Glomerular visceral epithelial cell (primary cell): ENCODE measurements at regions not wholly inside any gene's neighbourhood (a gene's known extent, or its start where the extent isn't known, plus 50 kb on each side); places are given as distances from the start of the nearest gene placed in this dataset.
A peak's percentile ranks its signal among the peaks of the same experiment; 100 is the strongest.
"Not testable (repeated sequence)": the region's sequence is repeated elsewhere in the genome, so short reads cannot be mapped to it uniquely, and the experiment has no call there.

ENCODE experiments used
- DNase-seq: peaks from one replicate; pipeline ENCODE4 v3.0.0-alpha.2; 2016; ENCODE audit errors: extremely low spot score

DNA sequence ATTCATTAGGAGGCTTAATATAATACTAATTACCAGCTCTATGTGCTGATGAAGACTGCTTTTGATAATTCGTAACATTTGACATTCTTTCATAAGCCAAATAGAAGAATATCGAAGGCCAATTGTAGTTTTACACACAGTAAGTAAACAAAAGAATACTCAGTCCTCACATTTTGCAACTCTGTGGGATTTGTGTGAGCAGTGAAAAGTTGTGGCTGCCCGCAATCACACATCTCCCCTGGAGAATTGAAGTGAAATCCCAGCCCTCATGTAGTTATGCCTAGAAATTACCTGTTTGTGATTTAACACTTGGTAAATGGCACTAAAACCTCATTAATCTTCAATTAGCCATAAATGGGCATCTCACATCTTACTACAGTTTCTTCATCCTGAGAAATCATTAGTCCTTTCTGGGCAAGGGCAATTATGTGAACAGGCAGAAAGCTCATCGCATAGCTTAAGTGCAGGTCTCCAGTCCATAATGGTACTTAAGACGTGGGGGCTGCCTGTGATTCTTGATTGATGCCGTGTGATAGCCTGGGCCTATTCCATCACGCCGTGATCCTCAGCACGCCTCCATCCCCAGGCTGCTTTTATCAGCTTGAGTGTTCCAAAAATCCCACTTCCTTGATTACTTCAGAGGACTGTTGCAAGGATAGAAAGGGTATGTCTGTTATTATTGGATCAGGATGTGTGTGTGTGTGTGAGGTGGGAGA is 97.9 kb upstream of the METTL14 start:
- DNase-seq: no peak

DNA sequence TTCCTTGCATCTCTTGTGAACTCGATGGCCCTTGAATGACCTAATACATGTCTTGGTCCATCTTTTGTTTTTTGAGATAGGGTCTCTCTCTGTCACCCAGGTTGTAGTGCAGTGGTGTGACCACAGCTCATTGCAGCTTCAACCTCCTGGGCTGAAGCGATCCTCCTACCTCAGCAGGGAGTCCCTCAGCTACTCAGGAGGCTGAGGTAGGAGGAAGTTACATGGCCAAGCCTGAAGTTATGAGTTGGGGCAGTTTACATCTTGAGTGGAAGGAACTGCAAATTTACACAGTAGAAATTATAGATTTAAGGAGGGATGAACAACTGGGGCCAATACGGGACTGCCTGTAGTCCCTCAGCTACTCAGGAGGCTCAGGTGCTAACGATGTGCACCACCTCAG is 97.2 kb upstream of the METTL14 start:
- no peak for DNase-seq

DNA sequence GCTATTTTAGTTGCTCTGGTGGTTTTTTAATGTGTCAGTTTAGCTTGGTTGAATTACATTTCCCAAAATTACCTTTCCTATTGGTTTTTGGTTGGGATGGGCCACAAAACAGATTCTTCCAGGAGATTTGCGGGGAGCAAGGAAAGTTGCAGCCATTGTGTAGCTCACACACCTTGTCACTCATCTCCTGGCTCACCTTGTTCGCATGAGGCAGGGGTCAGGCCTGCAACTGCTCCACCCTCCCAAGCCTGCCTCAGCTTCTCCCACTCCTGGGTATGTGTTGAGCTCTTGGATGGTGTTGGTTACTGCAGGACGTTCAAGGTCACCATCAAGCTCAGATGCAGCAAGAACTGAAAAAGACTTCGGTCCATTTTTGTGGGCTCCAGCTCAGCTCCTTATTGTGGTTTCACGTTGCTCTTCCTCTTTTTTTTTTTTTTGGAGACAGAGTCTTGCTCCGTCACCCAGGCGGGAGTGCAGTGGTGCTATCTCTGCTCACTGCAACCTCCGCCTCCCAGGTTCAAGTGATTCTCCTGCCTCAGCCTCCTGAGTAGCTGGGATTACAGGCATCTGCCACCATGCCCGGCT is 95.6 kb upstream of the METTL14 start:
- no peak for DNase-seq

DNA sequence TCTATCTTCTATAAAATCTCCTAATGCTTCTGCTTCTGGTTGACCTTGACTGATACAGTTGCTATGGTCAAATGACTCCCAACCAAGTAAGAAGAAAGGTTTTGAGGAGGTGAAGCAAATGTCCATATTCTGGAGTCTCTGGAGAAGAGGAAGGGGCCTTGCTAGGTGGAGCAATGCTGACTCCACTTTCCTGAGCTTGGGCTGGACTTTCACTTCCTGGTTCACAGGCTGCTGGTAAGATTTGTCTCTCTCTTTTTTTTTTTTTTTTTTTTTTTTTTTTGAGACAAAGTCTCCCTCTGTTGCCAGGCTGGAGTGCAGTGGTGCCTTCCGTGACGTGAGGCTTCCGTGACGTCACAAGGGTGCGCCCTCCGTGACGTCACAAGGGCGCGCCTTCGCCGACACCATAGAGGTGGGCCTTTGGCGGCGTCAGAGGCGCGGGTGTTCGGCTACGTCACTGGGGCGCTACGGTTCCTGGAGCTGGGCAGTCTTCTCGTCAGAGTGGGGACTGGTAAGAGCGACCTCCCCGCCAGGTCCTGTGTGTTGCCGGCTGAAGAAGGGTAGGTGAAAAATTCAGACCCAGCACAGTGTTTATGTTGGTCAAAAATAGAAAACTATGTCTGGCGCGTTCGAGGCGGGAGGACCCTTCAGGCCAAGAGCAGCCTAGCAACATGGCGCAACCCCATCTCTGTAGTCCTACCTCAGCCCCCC is 93.7 kb upstream of the METTL14 start:
- DNase-seq: peak; percentile 96

DNA sequence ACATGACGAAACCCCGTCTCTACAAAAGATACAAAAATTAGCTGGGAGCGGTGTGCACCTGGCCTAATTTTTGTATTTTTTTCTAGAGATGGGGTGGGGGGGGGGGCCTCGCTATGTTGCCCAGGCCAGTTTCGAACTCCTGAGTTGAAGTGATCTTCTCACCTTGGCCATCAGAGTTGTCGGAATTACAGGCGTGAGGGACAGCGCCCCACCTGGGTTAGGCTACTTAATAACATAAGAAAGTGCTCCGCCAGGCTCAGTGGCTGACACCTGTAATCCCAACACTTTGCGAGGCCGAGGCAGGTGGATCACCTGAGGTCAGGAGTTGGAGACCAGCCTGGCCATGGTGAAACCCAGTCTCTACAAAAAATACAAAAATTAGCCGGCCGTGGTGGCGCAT is 92.9 kb upstream of the METTL14 start:
- not testable (repeated sequence) for DNase-seq

DNA sequence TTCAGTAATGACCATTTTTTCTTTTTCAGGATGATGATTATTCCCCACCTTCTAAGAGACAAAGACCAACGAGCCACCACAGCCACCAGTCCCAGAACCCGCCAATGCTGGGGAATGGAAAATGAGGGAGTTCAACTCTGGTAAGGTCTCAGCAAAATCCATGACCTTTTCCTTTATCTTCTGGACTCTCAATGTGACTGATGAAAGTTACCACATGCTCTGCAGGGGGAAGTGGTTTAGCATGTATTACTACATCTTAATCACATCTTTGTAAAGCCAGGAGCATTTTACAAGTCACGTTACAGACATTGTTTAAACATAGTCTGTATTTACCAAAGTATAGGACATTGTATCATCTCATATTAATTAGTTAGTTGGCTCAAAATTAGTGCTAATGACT is 89.3 kb upstream of the METTL14 start:
- DNase-seq: not testable (repeated sequence)

DNA sequence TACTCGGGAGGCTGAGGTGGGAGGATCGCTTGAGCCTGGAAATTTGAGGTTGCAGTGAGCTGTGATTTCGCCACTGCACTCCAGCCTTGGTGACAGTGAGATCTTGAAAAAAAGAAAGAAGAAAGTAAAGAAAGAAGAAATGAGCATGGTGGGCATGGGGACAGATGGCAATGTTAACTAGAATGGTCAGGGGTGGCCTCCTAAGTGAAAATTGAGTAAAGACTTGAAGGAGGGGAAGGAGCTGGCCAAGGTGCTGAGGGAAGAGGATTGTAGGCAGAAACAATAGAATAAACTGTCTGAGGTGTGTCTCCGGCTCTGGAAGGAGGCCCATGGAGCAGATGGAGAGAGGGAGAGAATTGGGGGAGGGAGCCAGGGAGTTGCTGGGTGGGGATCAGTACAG is 60.1 kb upstream of the METTL14 start:
- not testable (repeated sequence) for DNase-seq

DNA sequence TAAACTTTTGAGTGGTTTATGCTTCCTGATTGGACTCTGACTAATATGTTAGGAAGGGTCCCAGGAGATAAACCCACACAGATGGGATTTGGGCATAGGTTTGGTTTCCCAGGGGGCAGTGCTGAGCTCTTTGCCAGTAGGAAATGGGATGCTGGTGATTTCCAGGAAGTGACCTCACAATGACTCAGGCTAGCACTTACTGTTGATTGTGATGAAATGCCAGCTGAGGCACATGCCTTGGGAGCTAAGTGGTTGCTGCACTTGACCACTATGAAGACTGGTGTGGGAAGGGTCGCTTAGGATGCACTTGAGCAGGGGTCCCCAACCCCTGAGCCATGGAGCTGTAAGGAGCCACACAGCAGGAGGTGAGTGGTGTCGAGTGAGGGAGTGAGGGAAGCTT is 55.5 kb upstream of the METTL14 start:
- peak; percentile 2 for DNase-seq

DNA sequence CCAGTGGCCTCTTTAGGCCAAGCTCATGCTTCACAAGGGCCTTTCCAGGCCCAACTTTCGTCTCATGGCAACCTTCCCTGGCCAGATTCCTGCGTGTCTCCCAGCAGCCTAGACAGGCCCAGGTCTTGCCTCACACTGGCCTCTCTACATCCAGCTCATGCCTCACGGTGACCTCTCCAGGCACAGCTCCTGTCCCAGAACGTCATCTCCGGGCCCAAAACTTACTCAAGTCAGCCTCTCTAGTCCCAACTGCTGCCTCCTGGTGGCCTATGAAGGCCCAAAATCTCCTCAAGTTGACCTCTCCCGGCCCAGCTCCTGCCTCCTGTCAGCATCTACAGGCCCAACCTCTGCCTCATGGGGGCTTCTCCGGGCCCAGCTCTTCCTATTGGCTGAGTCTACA is 54.3 kb upstream of the METTL14 start:
- DNase-seq: not testable (repeated sequence)

DNA sequence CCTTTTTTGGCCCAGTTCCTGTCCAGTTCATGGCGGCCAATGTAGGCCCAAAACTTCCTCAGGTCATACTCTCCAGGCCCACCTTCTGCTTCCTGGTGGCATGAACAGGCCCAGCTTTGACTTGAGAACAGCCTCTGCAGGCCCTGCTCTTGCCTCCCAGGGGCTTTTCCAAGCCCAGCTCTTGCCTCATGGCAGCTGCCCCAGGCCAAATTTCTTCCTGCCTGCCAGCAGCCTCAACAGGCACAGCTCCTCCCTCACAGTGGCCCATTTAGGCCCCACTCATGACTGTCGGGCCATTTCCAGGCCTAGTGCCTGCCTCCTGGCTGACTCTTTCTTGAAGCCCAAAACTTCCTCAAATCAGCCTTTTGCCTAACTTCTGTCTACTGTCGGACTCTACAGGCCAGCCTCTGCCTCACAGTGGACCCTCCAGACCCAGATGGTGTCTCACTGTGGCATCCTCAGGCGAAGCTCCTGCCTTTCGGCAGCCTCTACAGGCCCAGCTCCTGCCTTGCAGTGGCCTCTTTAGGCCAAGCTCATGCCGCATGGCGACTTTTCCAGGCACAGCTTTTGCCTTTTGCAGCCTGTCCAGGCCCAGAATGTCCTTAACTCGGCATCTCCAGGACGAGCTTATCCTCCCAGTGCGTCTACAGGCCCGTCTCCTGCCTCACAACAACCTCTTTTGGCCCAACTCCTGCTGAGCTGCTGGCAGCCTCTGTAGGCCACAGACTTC is 53.7 kb upstream of the METTL14 start:
- not testable (repeated sequence) for DNase-seq

DNA sequence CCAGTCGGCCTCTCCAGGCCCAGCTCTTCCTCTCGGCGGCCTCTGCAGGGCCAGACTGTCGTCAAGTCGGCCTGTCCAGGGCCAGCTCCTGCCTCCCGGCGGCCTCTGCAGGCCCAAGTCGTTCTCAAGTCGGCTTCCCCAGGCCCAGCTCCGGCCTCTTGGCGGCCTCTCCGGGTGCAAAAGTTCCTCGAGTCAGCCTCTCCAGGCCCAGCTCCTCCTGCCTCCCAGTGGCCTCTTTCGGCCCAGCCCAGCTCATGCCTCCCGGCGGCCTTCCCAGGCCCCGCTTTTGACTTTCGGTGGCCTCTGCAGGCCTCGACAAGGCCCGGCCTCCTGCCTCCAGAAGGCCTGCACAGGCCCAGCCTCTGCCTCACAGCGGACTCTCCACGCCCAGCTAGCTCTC is 51.7 kb upstream of the METTL14 start:
- not testable (repeated sequence) for DNase-seq

DNA sequence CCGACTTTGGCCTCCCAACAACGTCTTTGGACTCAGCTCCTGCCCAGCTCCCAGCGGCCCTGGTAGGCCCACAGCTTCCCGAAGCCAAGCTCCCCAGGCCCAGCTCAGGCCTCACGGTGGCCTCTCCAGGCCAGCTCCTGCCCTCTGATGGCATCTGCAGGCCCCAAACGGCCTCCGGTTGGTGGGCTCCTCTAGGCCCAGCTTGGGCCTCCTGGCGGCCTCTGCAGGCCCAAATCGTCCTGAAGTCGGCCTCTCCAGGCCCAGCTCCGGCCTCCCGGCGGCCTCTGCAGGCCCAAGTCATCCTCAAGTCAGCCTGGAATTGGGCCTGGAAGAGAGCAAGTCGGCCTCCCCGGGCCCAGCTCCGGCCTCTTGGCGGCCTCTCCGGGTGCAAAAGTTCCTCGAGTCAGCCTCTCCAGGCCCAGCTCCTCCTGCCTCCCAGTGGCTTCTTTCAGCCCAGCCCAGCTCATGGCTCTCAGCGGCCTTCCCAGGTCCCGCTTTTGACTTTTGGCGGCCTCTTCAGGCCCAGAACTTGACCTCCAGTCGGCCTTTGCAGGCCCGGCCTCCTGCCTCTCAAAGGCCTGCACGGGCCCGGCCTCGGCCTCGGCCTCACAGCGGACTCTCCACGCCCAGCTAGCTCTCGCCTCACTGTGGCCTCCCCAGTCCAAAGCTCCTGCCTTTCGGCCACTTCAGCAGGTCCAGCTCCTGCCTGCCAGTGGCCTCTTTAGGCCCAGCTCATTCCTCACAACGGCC is 50.9 kb upstream of the METTL14 start:
- not testable (repeated sequence) for DNase-seq
